WTC11 (cell line): ENCODE measurements at regions not wholly inside any gene's neighbourhood (a gene's known extent, or its start where the extent isn't known, plus 50 kb on each side); places are given as distances from the start of the nearest gene placed in this dataset.

Experiments used
- ATAC-seq: fragments of 200-7000 bp; cut with Tn5 transposase; 2 replicates; pipeline ENCODE4 v1.10.0; 2021; ENCODE audit warnings: mild to moderate bottlenecking, moderate library complexity
- CTCF ChIA-PET: fragments of 300-600 bp; sonication (Branson Sonifier 250); formaldehyde crosslinking; loops from one replicate; lab custom pipeline; 2021; ENCODE audit warnings: antibody characterized with exemption; lab: Charles Lee
- POLR2A ChIA-PET: fragments of 350-600 bp; sonication (Branson Sonifier 250); formaldehyde crosslinking; loops from one replicate; lab custom pipeline; 2021; ENCODE audit warnings: antibody characterized with exemption; lab: Charles Lee
- DNase-seq: peaks from one replicate; pipeline ENCODE4 v3.0.0; 2021; ENCODE audit warnings: low spot score
- H3K27ac Mint-ChIP-seq: 2 replicates; pipeline ENCODE4 v1.8.0; 2021; ENCODE audit warnings: mixed read lengths
- H3K27me3 Mint-ChIP-seq: 2 replicates; pipeline ENCODE4 v1.8.0; 2021; ENCODE audit warnings: low read depth, mild to moderate bottlenecking, moderate library complexity, mixed read lengths
- H3K36me3 Mint-ChIP-seq: 2 replicates; pipeline ENCODE4 v1.8.0; 2021; ENCODE audit warnings: mixed read lengths
- H3K4me1 Mint-ChIP-seq: 2 replicates; pipeline ENCODE4 v1.8.0; 2022; ENCODE audit warnings: mixed read lengths
- H3K4me3 Mint-ChIP-seq: 2 replicates; pipeline ENCODE4 v1.8.0; 2021; ENCODE audit warnings: mild to moderate bottlenecking, moderate library complexity, mixed read lengths
- H3K9me3 Mint-ChIP-seq: 2 replicates; pipeline ENCODE4 v1.8.0; 2021; ENCODE audit warnings: mixed read lengths
- ARID4B ChIP-seq: sonication (generic); formaldehyde crosslinking; IDR thresholded peaks from 2 replicates; pipeline ENCODE4 v1.8.0; 2023; ENCODE audit warnings: missing genetic modification reagents, mild to moderate bottlenecking, borderline replicate concordance
- ATF2 ChIP-seq: sonication (generic); formaldehyde crosslinking; IDR thresholded peaks from 2 replicates; pipeline ENCODE4 v1.8.1; 2022; ENCODE audit warnings: low read depth, missing genetic modification reagents, borderline replicate concordance
- CTCF ChIP-seq: fragments of 200-600 bp; IDR thresholded peaks from 2 replicates; pipeline ENCODE4 v1.8.0; 2022; ENCODE audit warnings: antibody characterized with exemption
- E2F4 ChIP-seq: sonication (generic); formaldehyde crosslinking; IDR thresholded peaks from 2 replicates; pipeline ENCODE4 v1.8.1; 2022; ENCODE audit warnings: low read depth, mild to moderate bottlenecking, moderate library complexity, missing genetic modification reagents, borderline replicate concordance
- EMX1 ChIP-seq: fragments of 250-450 bp; sonication (Bioruptor Pico); IDR thresholded peaks from 2 replicates; pipeline ENCODE4 v1.8.0; 2021; ENCODE audit warnings: mild to moderate bottlenecking
- FOXP1 ChIP-seq: sonication (generic); formaldehyde crosslinking; IDR thresholded peaks from 2 replicates; pipeline ENCODE4 v1.8.0; 2022; ENCODE audit warnings: missing genetic modification reagents, mild to moderate bottlenecking, moderate library complexity, borderline replicate concordance
- HMGXB4 ChIP-seq: sonication (generic); formaldehyde crosslinking; IDR thresholded peaks from 2 replicates; pipeline ENCODE4 v1.8.1; 2023; ENCODE audit warnings: mild to moderate bottlenecking, moderate library complexity, missing genetic modification reagents
- IRF1 ChIP-seq: sonication (generic); formaldehyde crosslinking; IDR thresholded peaks from 2 replicates; pipeline ENCODE4 v1.8.0; 2023; ENCODE audit warnings: missing genetic modification reagents
- MAX ChIP-seq: sonication (generic); formaldehyde crosslinking; IDR thresholded peaks from 2 replicates; pipeline ENCODE4 v1.8.0; 2022; ENCODE audit warnings: mild to moderate bottlenecking, missing genetic modification reagents
- MYBL2 ChIP-seq: sonication (generic); formaldehyde crosslinking; IDR thresholded peaks from 2 replicates; pipeline ENCODE4 v1.8.1; 2023; ENCODE audit warnings: mild to moderate bottlenecking, moderate library complexity, missing genetic modification reagents
- NR2C2 ChIP-seq: sonication (generic); formaldehyde crosslinking; IDR thresholded peaks from 2 replicates; pipeline ENCODE4 v1.8.0; 2022; ENCODE audit warnings: mild to moderate bottlenecking, missing genetic modification reagents
- SOX15 ChIP-seq: fragments of 250-450 bp; sonication (Bioruptor Pico); IDR thresholded peaks from 2 replicates; pipeline ENCODE4 v1.9.0; 2021; ENCODE audit warnings: mild to moderate bottlenecking
- TEAD1 ChIP-seq: sonication (generic); formaldehyde crosslinking; IDR thresholded peaks from 2 replicates; pipeline ENCODE4 v1.8.0; 2022; ENCODE audit warnings: mild to moderate bottlenecking, missing genetic modification reagents
- ZBTB21 ChIP-seq: sonication (generic); formaldehyde crosslinking; IDR thresholded peaks from 2 replicates; pipeline ENCODE4 v1.8.1; 2023; ENCODE audit warnings: mild to moderate bottlenecking, missing genetic modification reagents, borderline replicate concordance
- ZNF232 ChIP-seq: sonication (generic); formaldehyde crosslinking; IDR thresholded peaks from 2 replicates; pipeline ENCODE4 v1.8.0; 2022; ENCODE audit warnings: mild to moderate bottlenecking, missing genetic modification reagents

GRCh38 chr22:48894064-48894671 lies 933.5 kb downstream of the BRD1 start:
- Mint-ChIP-seq H3K27me3 (peaks cover 5% of the 10 kb centered on the region), H3K27ac (no peak overlapping the region), H3K36me3 (no peaks in the 10 kb centered on the region), H3K9me3 (no peaks in the 10 kb centered on the region), H3K4me3 (no peak overlapping the region), H3K4me1 (no peaks in the 10 kb centered on the region)
- peak; percentile 63 for TF ChIP-seq CTCF
- no peak for TF ChIP-seq ATF2 (CRISPR knock-in tag)
- TF ChIP-seq MAX = 0 out of 2 replicates have a peak, but pooled peaks have one; percentile 56
- TF ChIP-seq FOXP1 (CRISPR knock-in tag) = no peak
- TF ChIP-seq IRF1 (CRISPR knock-in tag) = no peak
- peak; percentile 45 for DNase-seq
- ChIA-PET POLR2A (interaction anchor here (0.6 kb wide), 1 partner anchor 520 kb away, joined by 3 read pairs; no protein-coding TSS in a partner anchor), CTCF (interaction anchor here (0.6 to 2.1 kb wide), 16 partner anchors 9 to 411 kb away, joined by 3 to 8 read pairs (median 4); no protein-coding TSS in a partner anchor)
- ATAC-seq = peak; percentile 83

GRCh38 chr22:48893288-48894063 lies 934.2 kb downstream of the BRD1 start:
- CTCF ChIA-PET = interaction anchor here (1.1 to 2.1 kb wide), 8 partner anchors 14 to 411 kb away, joined by 3 to 7 read pairs (median 4); no protein-coding TSS in a partner anchor
- POLR2A ChIA-PET = no interaction called here
- TF ChIP-seq SOX15 (CRISPR knock-in tag) = no peak
- TF ChIP-seq EMX1 (CRISPR knock-in tag) = no peak
- TF ChIP-seq E2F4 (CRISPR knock-in tag) = no peak
- TF ChIP-seq ARID4B (CRISPR knock-in tag) = no peak
- TF ChIP-seq TEAD1 = no peak
- no peak for TF ChIP-seq NR2C2 (CRISPR knock-in tag)
- no peak for TF ChIP-seq ZNF232
- TF ChIP-seq MYBL2 = no peak
- TF ChIP-seq ZBTB21 (CRISPR knock-in tag) = no peak
- TF ChIP-seq HMGXB4 (CRISPR knock-in tag) = no peak
- Mint-ChIP-seq H3K9me3 (no peaks in the 10 kb centered on the region), H3K36me3 (no peaks in the 10 kb centered on the region), H3K4me3 (no peak overlapping the region), H3K4me1 (no peaks in the 10 kb centered on the region), H3K27ac (no peak overlapping the region), H3K27me3 (peaks cover 5% of the 10 kb centered on the region)
- DNase-seq = no peak
- ATAC-seq = peak; percentile 49
